HCT116 (cell line): ENCODE measurements at regions not wholly inside any gene's neighbourhood (a gene's known extent, or its start where the extent isn't known, plus 50 kb on each side); places are given as distances from the start of the nearest gene placed in this dataset.
A peak's percentile ranks its signal among the peaks of the same experiment; 100 is the strongest.

Experiments
- ATAC-seq: fragments of 200-7000 bp; cut with Tn5 transposase; 2 replicates; pipeline ENCODE4 v1.9.1; 2020; ENCODE audit warnings: mild to moderate bottlenecking, moderate library complexity
- BruUV-seq: library from RNA; stranded (reverse); fragments of 400-500 nt; replicated peaks from 2 replicates; lab custom pipeline; 2021; lab: Mats Ljungman, UMichigan
- CTCF ChIA-PET: fragments of 300-600 bp; sonication (Branson Sonifier 250); formaldehyde crosslinking; loops from one replicate; lab custom pipeline; 2021; ENCODE audit warnings: antibody characterized with exemption; lab: Charles Lee
- POLR2A ChIA-PET: fragments of 300-600, 350-600 bp; sonication (Branson Sonifier 250); formaldehyde crosslinking; loops from one replicate; lab custom pipeline; 2021; ENCODE audit warnings: antibody characterized with exemption; lab: Charles Lee
- RAD21 ChIA-PET, 2 experiments: fragments of 300-600 bp; sonication (Branson Sonifier 250); formaldehyde crosslinking; loops; one replicate each; lab custom pipeline; 2023; ENCODE audit warnings: low total read pairs in 2 of 2; ENCODE audit not compliant: uncharacterized antibody in 2 of 2, unreplicated experiment in 2 of 2, low non-redundant PET in 1 of 2; lab: Charles Lee
- DNase-seq: peaks from one replicate; pipeline ENCODE4 v3.0.0-alpha.2; 2010; ENCODE audit warnings: low read depth, low spot score
- H2AFZ ChIP-seq: fragments of 200-600 bp; shearing (Covaris generic), sonication (generic); 2 replicates; pipeline ENCODE4 v1.6.1; 2017; ENCODE audit warnings: low read depth, mixed run types, mixed read lengths, antibody characterized with exemption, low read length; ENCODE audit not compliant: poor library complexity, severe bottlenecking
- H3K27ac ChIP-seq: 2 replicates; pipeline ENCODE4 v1.5.1; 2012; ENCODE audit warnings: low read depth, low read length
- H3K27me3 ChIP-seq: fragments of 200-600 bp; sonication (generic); 2 replicates; pipeline ENCODE4 v1.6.1; 2016; ENCODE audit warnings: mixed run types, low read length, mixed read lengths; ENCODE audit not compliant: insufficient read depth
- H3K36me3 ChIP-seq, 2 experiments: fragments of 200-500 bp in 1 of 2; fragments of 200-600 bp in 1 of 2; sonication (Bioruptor generic) in 1 of 2; sonication (generic) in 1 of 2; 2 replicates each; pipeline versions ENCODE4 v1.5.1 to v1.6.1; 2014 to 2016; ENCODE audit warnings: low read length in 2 of 2, inconsistent platforms in 1 of 2, mixed read lengths in 1 of 2, mixed run types in 1 of 2; ENCODE audit not compliant: insufficient read depth in 2 of 2, control insufficient read depth in 1 of 2
- H3K4me1 ChIP-seq, 2 experiments: fragments of 200-600 bp in 1 of 2; sonication (generic) in 1 of 2; 2 replicates each; pipeline versions ENCODE4 v1.5.1 to v1.6.1; 2012 to 2017; ENCODE audit warnings: low read length in 2 of 2, inconsistent platforms in 1 of 2, mild to moderate bottlenecking in 1 of 2, mixed read lengths in 1 of 2, mixed run types in 1 of 2, moderate library complexity in 1 of 2; ENCODE audit not compliant: insufficient read depth in 2 of 2, control insufficient read depth in 1 of 2
- H3K4me2 ChIP-seq: fragments of 200-600 bp; sonication (generic); 2 replicates; pipeline ENCODE4 v1.6.1; 2017; ENCODE audit warnings: mixed run types, low read length, mixed read lengths
- H3K4me3 ChIP-seq, 2 experiments: fragments of 200-600 bp in 1 of 2; sonication (generic) in 1 of 2; replicated peaks in 1 of 2; 2 replicates each; pipeline ENCODE4 v1.5.1; 2011 to 2016; ENCODE audit warnings: low read length in 2 of 2, control low read depth in 1 of 2, low read depth in 1 of 2, mild to moderate bottlenecking in 1 of 2, mixed read lengths in 1 of 2, mixed run types in 1 of 2
- H3K79me2 ChIP-seq: fragments of 200-600 bp; sonication (generic); 2 replicates; pipeline ENCODE4 v1.6.1; 2017; ENCODE audit warnings: mild to moderate bottlenecking, mixed run types, low read length, moderate library complexity, mixed read lengths; ENCODE audit not compliant: insufficient read depth
- H3K9ac ChIP-seq: fragments of 200-600 bp; sonication (generic); 2 replicates; pipeline ENCODE4 v1.6.1; 2016; ENCODE audit warnings: low read length, mixed read lengths
- H3K9me2 ChIP-seq: fragments of 200-600 bp; sonication (generic), shearing (Covaris generic); 2 replicates; pipeline ENCODE4 v1.6.1; 2017; ENCODE audit warnings: mixed run types, mild to moderate bottlenecking, moderate library complexity; ENCODE audit not compliant: insufficient read depth
- H3K9me3 ChIP-seq, 2 experiments: fragments of 200-500 bp in 1 of 2; fragments of 200-600 bp in 1 of 2; sonication (Bioruptor generic) in 1 of 2; sonication (generic) in 1 of 2; 2 replicates each; pipeline ENCODE4 v1.6.1; 2014 to 2017; ENCODE audit warnings: low read length in 2 of 2, mixed read lengths in 2 of 2, inconsistent platforms in 1 of 2, low read depth in 1 of 2, mild to moderate bottlenecking in 1 of 2, mixed run types in 1 of 2, moderate library complexity in 1 of 2; ENCODE audit not compliant: control insufficient read depth in 1 of 2, insufficient read depth in 1 of 2
- H4K20me1 ChIP-seq: fragments of 200-600 bp; sonication (generic), shearing (Covaris generic); 2 replicates; pipeline ENCODE4 v1.6.1; 2017; ENCODE audit warnings: mixed run types, mild to moderate bottlenecking, moderate library complexity; ENCODE audit not compliant: insufficient read depth
- EZH2 ChIP-seq: fragments of 200-600 bp; sonication (generic); IDR thresholded peaks from 2 replicates; pipeline ENCODE4 v1.6.1; 2017; ENCODE audit warnings: antibody characterized with exemption, mixed run types
- EZH2phosphoT487 ChIP-seq: fragments of 200-600 bp; IDR thresholded peaks from 2 replicates; pipeline ENCODE4 v1.6.1; 2018; ENCODE audit warnings: antibody characterized with exemption, borderline replicate concordance
- RAD21 ChIP-seq: IDR thresholded peaks from 2 replicates; pipeline ENCODE4 v1.6.1; 2012; ENCODE audit warnings: low read depth, mild to moderate bottlenecking
- SP1 ChIP-seq: IDR thresholded peaks from 2 replicates; pipeline ENCODE4 v1.6.1; 2012; ENCODE audit warnings: low read depth
- ZNF274 ChIP-seq: fragments of 200-500 bp; sonication (Bioruptor generic); IDR thresholded peaks from 2 replicates; pipeline ENCODE4 v1.6.1; 2014; ENCODE audit warnings: mild to moderate bottlenecking, low read depth, low read length, inconsistent platforms
- intact Hi-C: fragments of 100-400 bp; cut with micrococcal nuclease; formaldehyde crosslinking; loops from 2 replicates; pipeline ENCODE4 v1.10.0; 2022
- TF ChIP-seq, protein P1 (sequence below), 3 experiments: fragments of 200-600 bp in 1 of 3; sonication (generic) in 1 of 3; IDR thresholded peaks in 2 of 3; conservative IDR thresholded peaks in 1 of 3; 2 replicates each; pipeline ENCODE4 v1.5.1; 2012 to 2017; ENCODE audit warnings: low read depth in 2 of 3, low read length in 2 of 3, antibody characterized with exemption in 1 of 3, borderline replicate concordance in 1 of 3, control low read depth in 1 of 3, mild to moderate bottlenecking in 1 of 3, mixed read lengths in 1 of 3, mixed run types in 1 of 3, moderate library complexity in 1 of 3; ENCODE audit not compliant: insufficient read depth in 1 of 3
- TF ChIP-seq, protein P2 (sequence below): IDR thresholded peaks from 2 replicates; pipeline ENCODE4 v1.6.1; 2012

DNA sequence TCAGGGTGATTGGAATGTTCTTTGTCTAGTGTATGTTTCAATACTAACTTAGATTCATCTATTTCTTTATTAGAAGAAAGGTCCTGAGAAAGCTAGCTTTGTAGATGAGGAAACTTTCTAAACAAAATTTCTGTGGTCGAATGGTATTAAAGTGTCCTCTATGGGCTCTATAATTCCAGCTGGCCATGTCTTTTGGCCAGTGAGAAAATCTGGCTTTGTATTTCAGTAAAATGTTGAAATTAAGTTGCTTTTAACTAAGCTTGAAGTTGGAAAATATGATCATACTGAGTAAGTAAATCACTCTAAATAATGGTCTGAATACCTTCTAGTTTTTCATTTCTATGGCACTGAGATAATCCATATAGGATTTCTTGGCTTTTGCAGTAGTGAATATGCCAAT, 148.8 kb downstream of the RDH14 start (continued):
- TF ChIP-seq SP1 (no peak), EZH2 (no peak)

DNA sequence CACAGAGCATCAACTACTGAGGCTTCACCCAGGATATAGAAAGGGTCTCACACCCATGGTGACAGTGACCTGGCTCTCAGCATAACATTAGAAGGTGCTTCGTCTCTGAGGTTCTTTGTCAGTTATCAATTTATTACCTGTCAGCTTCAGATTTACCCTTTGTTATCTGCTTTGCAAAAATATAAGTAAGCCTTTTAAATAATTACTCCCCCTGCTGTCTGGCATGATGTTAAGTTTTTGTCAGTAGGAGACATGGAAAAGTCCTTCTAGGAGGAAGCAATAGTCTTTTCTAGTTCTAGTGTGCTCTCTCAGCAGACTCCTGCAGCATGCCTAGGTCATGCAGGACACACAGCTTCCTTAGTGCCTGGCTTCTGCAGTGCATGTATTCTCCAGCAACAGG, 149.9 kb downstream of the RDH14 start:
- H3K27me3 ChIP-seq: no peaks in the 10 kb centered on the region; the same call in 1 of the 2 replicates
- H3K4me3 ChIP-seq: no peak overlapping the region
- no peaks in the 10 kb centered on the region for H3K9me2 ChIP-seq
- ChIA-PET CTCF (no interaction called here), POLR2A (no interaction called here), RAD21 (no interaction called here)
- no peak overlapping the region for H3K9ac ChIP-seq
- no peaks in the 10 kb centered on the region for H3K36me3 ChIP-seq
- no peaks in the 10 kb centered on the region for H4K20me1 ChIP-seq
- no peak overlapping the region for H3K27ac ChIP-seq
- no peak overlapping the region for H2AFZ ChIP-seq
- no peak overlapping the region for H3K4me2 ChIP-seq
- intact Hi-C loops: no loop called here
- no peaks in the 10 kb centered on the region for H3K79me2 ChIP-seq
- H3K9me3 ChIP-seq: no peaks in the 10 kb centered on the region
- H3K4me1 ChIP-seq: peaks cover 4 to 11% of the 10 kb centered on the region in 2 experiments; a peak in 3 of 4 replicates
- BruUV-seq: no TSS peak
- TF ChIP-seq, protein P1, sequence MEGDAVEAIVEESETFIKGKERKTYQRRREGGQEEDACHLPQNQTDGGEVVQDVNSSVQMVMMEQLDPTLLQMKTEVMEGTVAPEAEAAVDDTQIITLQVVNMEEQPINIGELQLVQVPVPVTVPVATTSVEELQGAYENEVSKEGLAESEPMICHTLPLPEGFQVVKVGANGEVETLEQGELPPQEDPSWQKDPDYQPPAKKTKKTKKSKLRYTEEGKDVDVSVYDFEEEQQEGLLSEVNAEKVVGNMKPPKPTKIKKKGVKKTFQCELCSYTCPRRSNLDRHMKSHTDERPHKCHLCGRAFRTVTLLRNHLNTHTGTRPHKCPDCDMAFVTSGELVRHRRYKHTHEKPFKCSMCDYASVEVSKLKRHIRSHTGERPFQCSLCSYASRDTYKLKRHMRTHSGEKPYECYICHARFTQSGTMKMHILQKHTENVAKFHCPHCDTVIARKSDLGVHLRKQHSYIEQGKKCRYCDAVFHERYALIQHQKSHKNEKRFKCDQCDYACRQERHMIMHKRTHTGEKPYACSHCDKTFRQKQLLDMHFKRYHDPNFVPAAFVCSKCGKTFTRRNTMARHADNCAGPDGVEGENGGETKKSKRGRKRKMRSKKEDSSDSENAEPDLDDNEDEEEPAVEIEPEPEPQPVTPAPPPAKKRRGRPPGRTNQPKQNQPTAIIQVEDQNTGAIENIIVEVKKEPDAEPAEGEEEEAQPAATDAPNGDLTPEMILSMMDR (IDR thresholded peaks at IDR 0.05 in 2 of 3, conservative IDR thresholded peaks at IDR 0.05 in 1 of 3; ENCODE audit: borderline replicate concordance in 1 of 3, insufficient read depth in 1 of 3, low read depth in 2 of 3, low read length in 2 of 3): peak in 2 of 3 experiments; percentile 14 to 19; a peak in 1 of 6 replicates
- TF ChIP-seq RAD21: no peak
- TF ChIP-seq ZNF274: no peak
- peak; percentile 36 for ATAC-seq
- no peak for DNase-seq

DNA sequence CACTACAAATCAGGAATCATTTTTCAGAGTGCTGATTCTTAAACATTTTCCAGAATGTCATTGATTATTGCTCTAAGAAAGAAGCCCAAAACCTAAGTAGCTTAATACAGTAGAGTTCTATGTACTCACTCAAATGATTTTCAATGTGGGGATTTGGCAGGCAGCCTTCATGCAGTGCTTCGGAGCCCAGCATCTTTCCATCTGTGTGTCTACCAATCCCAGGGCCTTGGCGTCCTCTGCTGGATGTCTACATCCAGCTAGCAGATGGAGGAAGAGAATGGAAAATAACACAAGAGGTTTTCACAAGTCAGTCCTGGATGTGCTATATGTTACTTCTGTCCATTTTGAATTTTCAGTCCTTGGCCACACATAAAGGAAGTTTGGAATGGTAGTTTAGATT, 151.8 kb downstream of the RDH14 start:
- Histone ChIP-seq H3K9me3 (no peaks in the 10 kb centered on the region), H2AFZ (no peak overlapping the region), H4K20me1 (no peaks in the 10 kb centered on the region), H3K27me3 (no peaks in the 10 kb centered on the region; the same call in 1 of the 2 replicates), H3K4me1 (peaks cover 4 to 5% of the 10 kb centered on the region in 2 experiments; a peak in 3 of 4 replicates), H3K36me3 (no peaks in the 10 kb centered on the region), H3K4me2 (no peak overlapping the region), H3K9ac (no peak overlapping the region), H3K27ac (no peak overlapping the region), H3K4me3 (no peak overlapping the region), H3K79me2 (no peaks in the 10 kb centered on the region), H3K9me2 (no peaks in the 10 kb centered on the region)
- no peak for TF ChIP-seq EZH2
- TF ChIP-seq EZH2phosphoT487: no peak
- TF ChIP-seq, protein P2, sequence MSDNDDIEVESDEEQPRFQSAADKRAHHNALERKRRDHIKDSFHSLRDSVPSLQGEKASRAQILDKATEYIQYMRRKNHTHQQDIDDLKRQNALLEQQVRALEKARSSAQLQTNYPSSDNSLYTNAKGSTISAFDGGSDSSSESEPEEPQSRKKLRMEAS: no peak
- ChIA-PET RAD21 (no interaction called here), POLR2A (no interaction called here), CTCF (interaction anchor here (0.8 kb wide), 1 partner anchor 21 kb away, joined by 3 read pairs; no protein-coding TSS in a partner anchor)
- no TSS peak for BruUV-seq
- DNase-seq (no peak), ATAC-seq (no peak)
- intact Hi-C loops: no loop called here
